ENCODE measurements at regions not wholly inside any gene's neighbourhood (a gene's known extent, or its start where the extent isn't known, plus 50 kb on each side); places are given as distances from the start of the nearest gene placed in this dataset.

DNA sequence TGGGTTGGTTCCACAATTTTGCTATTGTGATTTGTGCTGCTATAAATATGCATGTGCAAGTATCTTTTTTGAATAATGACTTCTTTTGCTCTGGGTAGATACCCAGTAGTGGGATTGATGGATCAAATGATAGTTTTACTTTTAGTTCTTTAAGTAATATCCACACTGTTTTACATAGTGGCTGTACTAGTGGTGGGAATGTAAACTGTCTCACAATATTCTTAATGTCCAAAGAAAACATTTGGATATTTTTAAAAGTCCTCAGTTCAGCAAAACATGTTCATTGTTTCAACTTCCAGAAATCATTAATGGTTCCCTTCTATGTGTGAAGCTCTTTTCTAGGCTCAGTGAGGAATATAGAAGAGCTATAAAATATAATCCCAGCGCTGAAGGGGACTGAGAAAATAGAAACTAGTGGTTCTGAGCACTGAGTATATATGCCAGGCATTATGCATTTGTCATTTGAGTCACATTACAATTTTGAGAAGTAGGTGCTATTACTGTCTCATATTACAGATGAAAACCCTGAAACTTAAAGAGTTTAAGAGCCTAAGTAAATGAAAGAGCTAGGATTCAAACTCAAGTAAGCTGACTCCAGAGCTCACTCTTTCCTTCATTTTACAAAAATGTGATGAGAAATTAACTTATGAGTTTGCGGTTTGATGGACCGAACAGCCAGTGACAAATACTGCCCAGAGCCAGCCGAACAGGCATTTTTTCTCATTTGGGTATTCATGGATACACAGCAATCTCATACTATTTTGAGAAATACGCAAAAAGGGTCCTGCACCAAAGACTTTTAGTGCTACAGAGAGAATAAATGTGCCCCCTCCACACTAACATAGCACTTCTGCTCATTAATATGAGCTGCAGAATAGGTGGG, 250.1 kb downstream of the TBX18 start:
- H3K4me2 ChIP-seq (replicated peaks; ENCODE audit: extremely low read depth, low read length, poor library complexity, severe bottlenecking) = no peak overlapping the region
- H3K27me3 ChIP-seq (ENCODE audit: control insufficient read depth in 2 of 2, insufficient read depth in 2 of 2, low read length in 2 of 2) = no peaks in the 10 kb centered on the region
- H3K4me3 Mint-ChIP-seq = no peak overlapping the region
- no CpG with 5 or more reads among the region's 5 CpGs for WGBS (ENCODE audit: insufficient coverage)
- H3K9me3 ChIP-seq (replicated peaks in 1 of 2; ENCODE audit: control insufficient read depth in 1 of 2, insufficient read depth in 1 of 2, low read length in 2 of 2) = no peaks in the 10 kb centered on the region
- no peak overlapping the region for H3K27ac Mint-ChIP-seq
- H3K4me1 ChIP-seq (ENCODE audit: control insufficient read depth in 1 of 2, insufficient read depth in 2 of 2, low read length in 2 of 2) = no peaks in the 10 kb centered on the region
- H2AFZ ChIP-seq (ENCODE audit: insufficient read depth, low read depth, low read length, poor library complexity, severe bottlenecking) = no peak overlapping the region
- no peaks in the 10 kb centered on the region for H3K27me3 Mint-ChIP-seq (ENCODE audit: low read depth in 3 of 3)
- H3K36me3 ChIP-seq (replicated peaks in 1 of 2; ENCODE audit: control insufficient read depth in 1 of 2, insufficient read depth in 2 of 2, low read length in 2 of 2) = no peaks in the 10 kb centered on the region
- no peaks in the 10 kb centered on the region for H3K36me3 Mint-ChIP-seq
- TF ChIP-seq, protein P1, sequence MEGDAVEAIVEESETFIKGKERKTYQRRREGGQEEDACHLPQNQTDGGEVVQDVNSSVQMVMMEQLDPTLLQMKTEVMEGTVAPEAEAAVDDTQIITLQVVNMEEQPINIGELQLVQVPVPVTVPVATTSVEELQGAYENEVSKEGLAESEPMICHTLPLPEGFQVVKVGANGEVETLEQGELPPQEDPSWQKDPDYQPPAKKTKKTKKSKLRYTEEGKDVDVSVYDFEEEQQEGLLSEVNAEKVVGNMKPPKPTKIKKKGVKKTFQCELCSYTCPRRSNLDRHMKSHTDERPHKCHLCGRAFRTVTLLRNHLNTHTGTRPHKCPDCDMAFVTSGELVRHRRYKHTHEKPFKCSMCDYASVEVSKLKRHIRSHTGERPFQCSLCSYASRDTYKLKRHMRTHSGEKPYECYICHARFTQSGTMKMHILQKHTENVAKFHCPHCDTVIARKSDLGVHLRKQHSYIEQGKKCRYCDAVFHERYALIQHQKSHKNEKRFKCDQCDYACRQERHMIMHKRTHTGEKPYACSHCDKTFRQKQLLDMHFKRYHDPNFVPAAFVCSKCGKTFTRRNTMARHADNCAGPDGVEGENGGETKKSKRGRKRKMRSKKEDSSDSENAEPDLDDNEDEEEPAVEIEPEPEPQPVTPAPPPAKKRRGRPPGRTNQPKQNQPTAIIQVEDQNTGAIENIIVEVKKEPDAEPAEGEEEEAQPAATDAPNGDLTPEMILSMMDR (IDR thresholded peaks at IDR 0.05) = no peak
- no peak overlapping the region for H3K27ac ChIP-seq (ENCODE audit: low read depth in 1 of 2, low read length in 2 of 2)
- H3K9me3 Mint-ChIP-seq = peaks cover 0 to 1% (median 0%) of the 10 kb centered on the region in 7 donors
- DNase-seq = no peak
- no peaks in the 10 kb centered on the region for H4K20me1 ChIP-seq (ENCODE audit: insufficient read depth, low read length)
- H3K4me1 Mint-ChIP-seq = no peaks in the 10 kb centered on the region
- no peaks in the 10 kb centered on the region for H3K79me2 ChIP-seq (ENCODE audit: insufficient read depth, low read length)
- intact Hi-C loops (cut with micrococcal nuclease) = no loop called here
- H3K4me3 ChIP-seq (replicated peaks in 1 of 3; ENCODE audit: low read depth in 2 of 3, low read length in 3 of 3) = no peak overlapping the region
- no peak overlapping the region for H3K9ac ChIP-seq (ENCODE audit: insufficient read depth, low read length, poor library complexity, severe bottlenecking)

DNA sequence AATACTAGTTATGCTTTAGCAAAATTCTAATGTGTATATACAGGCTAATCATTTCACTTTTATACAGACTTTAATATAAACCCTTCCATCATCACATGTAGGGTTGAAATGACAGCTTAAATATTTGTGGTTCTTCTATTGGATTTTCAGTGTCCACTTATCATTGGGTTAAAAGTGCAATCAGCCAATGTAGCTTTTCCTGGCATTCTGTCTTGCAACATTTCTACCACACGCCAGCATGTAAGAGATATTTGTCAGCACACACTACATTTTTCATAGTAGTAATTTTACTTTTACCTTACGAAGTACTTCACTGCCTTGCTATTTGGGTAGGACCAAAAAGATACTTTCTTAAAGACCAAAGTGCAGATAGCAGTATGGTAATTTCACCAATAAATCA, 252.0 kb downstream of the TBX18 start:
- Mint-ChIP-seq H3K36me3 (no peaks in the 10 kb centered on the region), H3K4me3 (no peak overlapping the region), H3K9me3 (peaks cover 0 to 2% (median 0%) of the 10 kb centered on the region in 7 donors), H3K4me1 (no peaks in the 10 kb centered on the region), H3K27me3 (ENCODE audit: low read depth in 3 of 3) (no peaks in the 10 kb centered on the region), H3K27ac (no peak overlapping the region)
- Histone ChIP-seq H3K9me3 (replicated peaks in 1 of 2; ENCODE audit: control insufficient read depth in 1 of 2, insufficient read depth in 1 of 2, low read length in 2 of 2) (no peaks in the 10 kb centered on the region), H3K4me3 (replicated peaks in 1 of 3; ENCODE audit: low read depth in 2 of 3, low read length in 3 of 3) (no peak overlapping the region), H3K79me2 (ENCODE audit: insufficient read depth, low read length) (no peaks in the 10 kb centered on the region), H3K9ac (ENCODE audit: insufficient read depth, low read length, poor library complexity, severe bottlenecking) (no peak overlapping the region), H3K27me3 (ENCODE audit: control insufficient read depth in 2 of 2, insufficient read depth in 2 of 2, low read length in 2 of 2) (no peaks in the 10 kb centered on the region), H3K36me3 (replicated peaks in 1 of 2; ENCODE audit: control insufficient read depth in 1 of 2, insufficient read depth in 2 of 2, low read length in 2 of 2) (no peaks in the 10 kb centered on the region), H3K4me2 (replicated peaks; ENCODE audit: extremely low read depth, low read length, poor library complexity, severe bottlenecking) (no peak overlapping the region), H3K4me1 (ENCODE audit: control insufficient read depth in 1 of 2, insufficient read depth in 2 of 2, low read length in 2 of 2) (no peaks in the 10 kb centered on the region), H2AFZ (ENCODE audit: insufficient read depth, low read depth, low read length, poor library complexity, severe bottlenecking) (no peak overlapping the region), H3K27ac (ENCODE audit: low read depth in 1 of 2, low read length in 2 of 2) (no peak overlapping the region), H4K20me1 (ENCODE audit: insufficient read depth, low read length) (no peaks in the 10 kb centered on the region)
- no peak for DNase-seq
- TF ChIP-seq, protein P1 (IDR thresholded peaks at IDR 0.05) = no peak
- WGBS (ENCODE audit: insufficient coverage) = no CpG with 5 or more reads among the region's 2 CpGs
- intact Hi-C loops (cut with micrococcal nuclease) = no loop called here
